Endothelial cell of umbilical vein (primary cell): ENCODE measurements at regions not wholly inside any gene's neighbourhood (a gene's known extent, or its start where the extent isn't known, plus 50 kb on each side); places are given as distances from the start of the nearest gene placed in this dataset.

ENCODE experiments used
- BruUV-seq: library from RNA; stranded (reverse); fragments of 400-500 nt; replicated peaks from 2 replicates; lab custom pipeline; 2021; lab: Mats Ljungman, UMichigan
- CTCF ChIA-PET: fragments of 300-600, 350-600 bp; sonication (Branson Sonifier 250); formaldehyde crosslinking; loops from one replicate; lab custom pipeline; 2021; ENCODE audit warnings: antibody characterized with exemption, inconsistent platforms; lab: Charles Lee
- POLR2A ChIA-PET: fragments of 300-600, 350-600 bp; sonication (Branson Sonifier 250); formaldehyde crosslinking; loops from one replicate; lab custom pipeline; 2021; ENCODE audit warnings: antibody characterized with exemption, inconsistent platforms; lab: Charles Lee
- DNase-seq: peaks from one replicate; pipeline ENCODE4 v3.0.0-alpha.2; 2011; ENCODE audit warnings: low read depth, low spot score
- FAIRE-seq: peaks from 2 replicates; lab custom pipeline; 2011; peaks lifted over from hg19 to GRCh38; lab: Jason Lieb, UNC
- H2AFZ ChIP-seq: 2 replicates; pipeline ENCODE4 v1.6.0; 2012; ENCODE audit warnings: low read depth, low read length, control low read depth, inconsistent platforms
- H3K27ac ChIP-seq: 2 replicates; pipeline ENCODE4 v1.5.1; 2011; ENCODE audit warnings: low read depth, mild to moderate bottlenecking, control low read depth, low read length, moderate library complexity; ENCODE audit not compliant: insufficient read depth
- H3K27me3 ChIP-seq, 2 experiments: 2 replicates each; pipeline versions ENCODE4 v1.6.0 to v1.6.1; 2011; ENCODE audit warnings: low read length in 2 of 2, mixed read lengths in 1 of 2; ENCODE audit not compliant: control insufficient read depth in 2 of 2, insufficient read depth in 2 of 2
- H3K36me3 ChIP-seq, 2 experiments: 2 replicates in 1 of 2; 3 replicates in 1 of 2; pipeline ENCODE4 v1.5.1; 2011; ENCODE audit warnings: low read length in 2 of 2, mild to moderate bottlenecking in 1 of 2, moderate library complexity in 1 of 2; ENCODE audit not compliant: control insufficient read depth in 2 of 2, insufficient read depth in 2 of 2; ENCODE audit errors: extremely low read depth in 1 of 2
- H3K4me1 ChIP-seq: 3 replicates; pipeline ENCODE4 v1.5.1; 2011; ENCODE audit warnings: mild to moderate bottlenecking, low read length; ENCODE audit not compliant: control insufficient read depth, insufficient read depth; ENCODE audit errors: extremely low read depth
- H3K4me2 ChIP-seq: 2 replicates; pipeline ENCODE4 v1.6.1; 2011; ENCODE audit warnings: low read length, control low read depth, mixed read lengths; ENCODE audit not compliant: insufficient read depth
- H3K4me3 ChIP-seq, 3 experiments: fragments of 200-600 bp in 1 of 3; sonication (generic), shearing (Covaris generic) in 1 of 3; replicated peaks in 1 of 3; 2 replicates each; pipeline ENCODE4 v1.5.1; 2011 to 2016; ENCODE audit warnings: control low read depth in 3 of 3, low read length in 3 of 3, mild to moderate bottlenecking in 2 of 3, inconsistent platforms in 1 of 3, low read depth in 1 of 3, moderate library complexity in 1 of 3; ENCODE audit not compliant: insufficient read depth in 1 of 3
- H3K79me2 ChIP-seq: 2 replicates; pipeline ENCODE4 v1.6.0; 2012; ENCODE audit warnings: low read length, inconsistent platforms; ENCODE audit not compliant: control insufficient read depth, insufficient read depth
- H3K9ac ChIP-seq: replicated peaks from 2 replicates; pipeline ENCODE3; 2011; ENCODE audit warnings: low read length, control low read depth; ENCODE audit not compliant: insufficient read depth; ENCODE audit errors: extremely low read depth
- H3K9me1 ChIP-seq: replicated peaks from 3 replicates; pipeline ENCODE4 v1.6.0; 2011; ENCODE audit warnings: mild to moderate bottlenecking, low read length; ENCODE audit not compliant: control insufficient read depth, insufficient read depth; ENCODE audit errors: extremely low read depth
- H3K9me3 ChIP-seq: replicated peaks from 2 replicates; pipeline ENCODE4 v1.5.1; 2012; ENCODE audit warnings: low read length, inconsistent platforms; ENCODE audit not compliant: control insufficient read depth, insufficient read depth
- H4K20me1 ChIP-seq: replicated peaks from 2 replicates; pipeline ENCODE3; 2011; ENCODE audit warnings: mild to moderate bottlenecking, low read length; ENCODE audit not compliant: control insufficient read depth, insufficient read depth; ENCODE audit errors: extremely low read depth
- EZH2 ChIP-seq: IDR thresholded peaks from 2 replicates; pipeline ENCODE4 v1.6.1; 2012; ENCODE audit warnings: borderline replicate concordance, low read depth, mild to moderate bottlenecking, moderate library complexity, low read length, inconsistent platforms; ENCODE audit not compliant: severe bottlenecking
- FOS ChIP-seq: IDR thresholded peaks from 2 replicates; pipeline ENCODE4 v1.6.1; 2011; ENCODE audit warnings: mild to moderate bottlenecking, low read length, moderate library complexity, borderline replicate concordance; ENCODE audit not compliant: insufficient read depth
- GATA2 ChIP-seq: IDR thresholded peaks from 2 replicates; pipeline ENCODE4 v1.7.0; 2011; ENCODE audit warnings: low read depth, mild to moderate bottlenecking, moderate library complexity, mixed read lengths, low read length; ENCODE audit not compliant: insufficient read length, insufficient read depth
- JUN ChIP-seq: IDR thresholded peaks from 2 replicates; pipeline ENCODE4 v1.6.1; 2011; ENCODE audit warnings: borderline replicate concordance, low read depth; ENCODE audit not compliant: insufficient read length, insufficient read depth
- MAX ChIP-seq: IDR thresholded peaks from 2 replicates; pipeline ENCODE4 v1.6.1; 2011; ENCODE audit not compliant: insufficient read depth, insufficient read length
- MYC ChIP-seq: IDR thresholded peaks from one replicate; pipeline ENCODE4 v1.6.1; 2011; ENCODE audit warnings: mild to moderate bottlenecking, low read depth, low read length
- POLR2A ChIP-seq: IDR thresholded peaks from 2 replicates; pipeline ENCODE4 v1.6.1; 2012; ENCODE audit warnings: low read depth, mild to moderate bottlenecking, control low read depth, low read length
- POLR2AphosphoS5 ChIP-seq: IDR thresholded peaks from 2 replicates; pipeline ENCODE4 v1.6.1; 2012; ENCODE audit warnings: low read depth, mild to moderate bottlenecking, control low read depth, low read length, moderate library complexity; ENCODE audit not compliant: insufficient read depth
- dilution Hi-C: fragments of 300-500 bp; cut with MboI; formaldehyde crosslinking; loops from one replicate; pipeline ENCODE4 v1.15.0; 2019; ENCODE audit warnings: low sequenced_read_pairs; ENCODE audit not compliant: extremely low pct_ligation_motif_present
- intact Hi-C: fragments of 100-400 bp; cut with micrococcal nuclease; formaldehyde crosslinking; loops from one replicate; pipeline ENCODE4 v1.10.0; 2022
- TF ChIP-seq, protein P1 (sequence below), 2 donors: IDR thresholded peaks; 1 replicate in 1 of 2; 2 replicates in 1 of 2; pipeline ENCODE4 v1.5.1; 2011; ENCODE audit warnings: low read length in 2 of 2, mild to moderate bottlenecking in 2 of 2, moderate library complexity in 2 of 2, control low read depth in 1 of 2, inconsistent platforms in 1 of 2, low read depth in 1 of 2; ENCODE audit not compliant: insufficient read depth in 1 of 2; ENCODE audit errors: extremely low read depth in 1 of 2

DNA sequence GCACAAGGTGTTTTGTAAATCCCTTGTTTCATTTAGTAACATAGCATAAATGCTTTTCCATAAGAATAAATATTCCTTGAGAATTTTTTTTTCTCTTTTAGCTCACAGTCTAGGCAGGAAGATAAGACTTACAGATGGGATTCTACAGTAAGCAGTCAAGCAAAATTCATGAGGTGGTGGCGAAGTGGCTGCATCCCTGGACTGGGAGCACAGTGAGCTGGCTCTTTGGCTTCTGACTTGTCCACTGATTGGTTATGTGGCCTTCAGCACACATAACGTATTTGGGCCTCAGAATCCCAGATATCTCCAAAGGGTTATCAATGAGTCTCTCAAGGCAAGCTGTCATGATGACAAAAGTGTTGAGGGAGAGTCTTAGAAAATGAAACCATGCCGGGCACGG is 99.8 kb downstream of the EBNA1BP2 start:
- Histone ChIP-seq H3K4me1 (no peaks in the 10 kb centered on the region), H3K9me1 (no peaks in the 10 kb centered on the region), H3K9me3 (no peaks in the 10 kb centered on the region), H3K36me3 (no peaks in the 10 kb centered on the region), H3K4me2 (no peak overlapping the region), H3K27ac (no peak overlapping the region), H3K79me2 (no peaks in the 10 kb centered on the region), H4K20me1 (no peaks in the 10 kb centered on the region), H3K27me3 (no peaks in the 10 kb centered on the region), H3K4me3 (no peak overlapping the region), H2AFZ (no peak overlapping the region), H3K9ac (no peak overlapping the region)
- DNase-seq (no peak), FAIRE-seq (no peak)
- POLR2A ChIA-PET, result no interaction called here
- dilution Hi-C loops (loop anchor here (25.0 kb wide), 1 partner anchor 160 kb away; no protein-coding TSS in a partner anchor), intact Hi-C loops (loop anchor here (2.0 kb wide), 1 partner anchor 496 kb away; no protein-coding TSS in a partner anchor)
- no TSS peak for BruUV-seq
- TF ChIP-seq EZH2, result no peak
- no peak for TF ChIP-seq POLR2A
- TF ChIP-seq JUN, result no peak
- TF ChIP-seq FOS, result no peak
- no peak for TF ChIP-seq MAX
- no peak for TF ChIP-seq POLR2AphosphoS5
- TF ChIP-seq, protein P1, sequence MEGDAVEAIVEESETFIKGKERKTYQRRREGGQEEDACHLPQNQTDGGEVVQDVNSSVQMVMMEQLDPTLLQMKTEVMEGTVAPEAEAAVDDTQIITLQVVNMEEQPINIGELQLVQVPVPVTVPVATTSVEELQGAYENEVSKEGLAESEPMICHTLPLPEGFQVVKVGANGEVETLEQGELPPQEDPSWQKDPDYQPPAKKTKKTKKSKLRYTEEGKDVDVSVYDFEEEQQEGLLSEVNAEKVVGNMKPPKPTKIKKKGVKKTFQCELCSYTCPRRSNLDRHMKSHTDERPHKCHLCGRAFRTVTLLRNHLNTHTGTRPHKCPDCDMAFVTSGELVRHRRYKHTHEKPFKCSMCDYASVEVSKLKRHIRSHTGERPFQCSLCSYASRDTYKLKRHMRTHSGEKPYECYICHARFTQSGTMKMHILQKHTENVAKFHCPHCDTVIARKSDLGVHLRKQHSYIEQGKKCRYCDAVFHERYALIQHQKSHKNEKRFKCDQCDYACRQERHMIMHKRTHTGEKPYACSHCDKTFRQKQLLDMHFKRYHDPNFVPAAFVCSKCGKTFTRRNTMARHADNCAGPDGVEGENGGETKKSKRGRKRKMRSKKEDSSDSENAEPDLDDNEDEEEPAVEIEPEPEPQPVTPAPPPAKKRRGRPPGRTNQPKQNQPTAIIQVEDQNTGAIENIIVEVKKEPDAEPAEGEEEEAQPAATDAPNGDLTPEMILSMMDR (IDR thresholded peaks at IDR 0.05; ENCODE audit: extremely low read depth in 1 of 2, insufficient read depth in 1 of 2, low read depth in 1 of 2, low read length in 2 of 2), result no peak
- TF ChIP-seq MYC, result no peak
- no peak for TF ChIP-seq GATA2
- CTCF ChIA-PET, result interaction anchor here (0.7 to 9.4 kb wide), 17 partner anchors 8 to 494 kb away, joined by 3 to 1298 read pairs (median 16); partner anchors contain the start of gene ZNF691
